ENCODE measurements at regions not wholly inside any gene's neighbourhood (a gene's known extent, or its start where the extent isn't known, plus 50 kb on each side); places are given as distances from the start of the nearest gene placed in this dataset.

- TF ChIP-seq ATF2 (IDR thresholded peaks at IDR 0.05; ENCODE audit: low read length) (no peak), IRF4 (IDR thresholded peaks at IDR 0.05; ENCODE audit: low read depth, low read length) (no peak), PAX8 (IDR thresholded peaks at IDR 0.05) (no peak), ZBED1 (IDR thresholded peaks at IDR 0.05; ENCODE audit: borderline replicate concordance) (no peak), ZBTB33 (IDR thresholded peaks at IDR 0.05) (no peak), SPI1 (IDR thresholded peaks at IDR 0.05; ENCODE audit: borderline replicate concordance, insufficient read depth, low read depth, low read length) (no peak)
- TF ChIP-seq, protein P1, sequence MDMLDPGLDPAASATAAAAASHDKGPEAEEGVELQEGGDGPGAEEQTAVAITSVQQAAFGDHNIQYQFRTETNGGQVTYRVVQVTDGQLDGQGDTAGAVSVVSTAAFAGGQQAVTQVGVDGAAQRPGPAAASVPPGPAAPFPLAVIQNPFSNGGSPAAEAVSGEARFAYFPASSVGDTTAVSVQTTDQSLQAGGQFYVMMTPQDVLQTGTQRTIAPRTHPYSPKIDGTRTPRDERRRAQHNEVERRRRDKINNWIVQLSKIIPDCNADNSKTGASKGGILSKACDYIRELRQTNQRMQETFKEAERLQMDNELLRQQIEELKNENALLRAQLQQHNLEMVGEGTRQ (IDR thresholded peaks at IDR 0.05; ENCODE audit: borderline replicate concordance, low read depth, low read length) = no peak
- TF ChIP-seq, protein P2, sequence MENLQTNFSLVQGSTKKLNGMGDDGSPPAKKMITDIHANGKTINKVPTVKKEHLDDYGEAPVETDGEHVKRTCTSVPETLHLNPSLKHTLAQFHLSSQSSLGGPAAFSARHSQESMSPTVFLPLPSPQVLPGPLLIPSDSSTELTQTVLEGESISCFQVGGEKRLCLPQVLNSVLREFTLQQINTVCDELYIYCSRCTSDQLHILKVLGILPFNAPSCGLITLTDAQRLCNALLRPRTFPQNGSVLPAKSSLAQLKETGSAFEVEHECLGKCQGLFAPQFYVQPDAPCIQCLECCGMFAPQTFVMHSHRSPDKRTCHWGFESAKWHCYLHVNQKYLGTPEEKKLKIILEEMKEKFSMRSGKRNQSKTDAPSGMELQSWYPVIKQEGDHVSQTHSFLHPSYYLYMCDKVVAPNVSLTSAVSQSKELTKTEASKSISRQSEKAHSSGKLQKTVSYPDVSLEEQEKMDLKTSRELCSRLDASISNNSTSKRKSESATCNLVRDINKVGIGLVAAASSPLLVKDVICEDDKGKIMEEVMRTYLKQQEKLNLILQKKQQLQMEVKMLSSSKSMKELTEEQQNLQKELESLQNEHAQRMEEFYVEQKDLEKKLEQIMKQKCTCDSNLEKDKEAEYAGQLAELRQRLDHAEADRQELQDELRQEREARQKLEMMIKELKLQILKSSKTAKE (IDR thresholded peaks at IDR 0.05; ENCODE audit: low read depth, poor library complexity, severe bottlenecking) = no peak
Measured at GRCh38 chr5:126366199-126366560, 57.0 kb upstream of the GRAMD2B start (continued).

All from GM12878 (cell line).